Ishikawa (cell line): ENCODE measurements at regions not wholly inside any gene's neighbourhood (a gene's known extent, or its start where the extent isn't known, plus 50 kb on each side); places are given as distances from the start of the nearest gene placed in this dataset.

ENCODE experiments used
- CEBPB ChIP-seq: IDR thresholded peaks from 2 replicates; pipeline ENCODE4 v1.6.1; 2012
- CREB1 ChIP-seq: IDR thresholded peaks from 2 replicates; pipeline ENCODE4 v1.6.1; 2012; ENCODE audit warnings: low read depth
- EGR1 ChIP-seq: IDR thresholded peaks from 2 replicates; pipeline ENCODE4 v1.6.1; 2012
- EP300 ChIP-seq: IDR thresholded peaks from 2 replicates; pipeline ENCODE4 v1.6.1; 2012; ENCODE audit warnings: borderline replicate concordance
- FOXM1 ChIP-seq: IDR thresholded peaks from 2 replicates; pipeline ENCODE4 v1.6.1; 2012; ENCODE audit warnings: low read depth, borderline replicate concordance
- MAX ChIP-seq: IDR thresholded peaks from 2 replicates; pipeline ENCODE4 v1.6.1; 2012
- NFIC ChIP-seq: IDR thresholded peaks from 2 replicates; pipeline ENCODE4 v1.6.1; 2012
- RAD21 ChIP-seq: IDR thresholded peaks from 2 replicates; pipeline ENCODE4 v1.6.1; 2012; ENCODE audit warnings: low read depth
- REST ChIP-seq: IDR thresholded peaks from 2 replicates; pipeline ENCODE4 v1.6.1; 2012; ENCODE audit warnings: low read depth, mild to moderate bottlenecking
- TAF1 ChIP-seq: IDR thresholded peaks from 2 replicates; pipeline ENCODE4 v1.6.1; 2012; ENCODE audit warnings: low read depth, mild to moderate bottlenecking
- TCF12 ChIP-seq: IDR thresholded peaks from 2 replicates; pipeline ENCODE4 v1.6.1; 2012; ENCODE audit warnings: low read depth
- TEAD4 ChIP-seq: IDR thresholded peaks from 2 replicates; pipeline ENCODE4 v1.6.1; 2012
- USF1 ChIP-seq: IDR thresholded peaks from 2 replicates; pipeline ENCODE4 v1.6.1; 2012
- YY1 ChIP-seq: IDR thresholded peaks from 2 replicates; pipeline ENCODE4 v1.6.1; 2012; ENCODE audit warnings: low read depth
- ZBTB7A ChIP-seq: IDR thresholded peaks from 2 replicates; pipeline ENCODE4 v1.6.1; 2012; ENCODE audit warnings: low read depth

GRCh38 chrX:83416273-83416672, 91.8 kb upstream of the POU3F4 start:
- TF ChIP-seq RAD21 (peak; percentile 42; the same call in 1 of the 2 replicates), TAF1 (no peak)

- TF ChIP-seq TEAD4, result no peak
- no peak for TF ChIP-seq RAD21
- TF ChIP-seq TAF1, result no peak
- TF ChIP-seq TCF12, result no peak
- no peak for TF ChIP-seq ZBTB7A
- no peak for TF ChIP-seq MAX
- TF ChIP-seq YY1, result no peak
- TF ChIP-seq EP300, result no peak
- no peak for TF ChIP-seq EGR1
- TF ChIP-seq REST, result no peak
- no peak for TF ChIP-seq CEBPB
- TF ChIP-seq NFIC, result no peak
- TF ChIP-seq USF1, result no peak
- no peak for TF ChIP-seq CREB1
- no peak for TF ChIP-seq FOXM1
Observed at GRCh38 chrX:83419030-83419792, 88.9 kb upstream of the POU3F4 start.

GRCh38 chrX:83422836-83423235, 85.3 kb upstream of the POU3F4 start:
- TF ChIP-seq TEAD4, result no peak
- TF ChIP-seq USF1, result no peak
- TF ChIP-seq EP300, result no peak
- TF ChIP-seq YY1, result no peak
- no peak for TF ChIP-seq TAF1
- TF ChIP-seq REST, result no peak
- TF ChIP-seq TCF12, result no peak
- TF ChIP-seq EGR1, result no peak
- TF ChIP-seq NFIC, result no peak
- TF ChIP-seq CEBPB, result no peak
- no peak for TF ChIP-seq ZBTB7A
- TF ChIP-seq RAD21, result no peak
- no peak for TF ChIP-seq CREB1

- no peak for TF ChIP-seq YY1
Observed at GRCh38 chrX:83446355-83446754, 61.7 kb upstream of the POU3F4 start.
